HepG2 (cell line): ENCODE measurements at regions not wholly inside any gene's neighbourhood (a gene's known extent, or its start where the extent isn't known, plus 50 kb on each side); places are given as distances from the start of the nearest gene placed in this dataset.

Experiments
- ASH2L ChIP-seq: fragments of 300-600, 200-600 bp; sonication (generic); IDR thresholded peaks from 2 replicates; pipeline ENCODE4 v1.7.0; 2017; ENCODE audit warnings: low read depth, mild to moderate bottlenecking, moderate library complexity, mixed read lengths, low read length; ENCODE audit not compliant: insufficient read length
- CBX5 ChIP-seq: sonication (generic); formaldehyde crosslinking; IDR thresholded peaks from 2 replicates; pipeline ENCODE4 v1.4.0; 2020; ENCODE audit warnings: missing genetic modification reagents, borderline replicate concordance
- MIXL1 ChIP-seq: IDR thresholded peaks from 2 replicates; pipeline ENCODE4 v1.6.1; 2016
- RAD21 ChIP-seq: fragments of 450-650 bp; formaldehyde crosslinking; IDR thresholded peaks from 2 replicates; pipeline ENCODE4 v1.5.0; 2020; ENCODE audit warnings: mild to moderate bottlenecking
- SMAD3 ChIP-seq: sonication (generic); formaldehyde crosslinking; IDR thresholded peaks from 2 replicates; pipeline ENCODE4 v1.4.0; 2020; ENCODE audit warnings: missing genetic modification reagents
- SMYD3 ChIP-seq: sonication (generic); formaldehyde crosslinking; IDR thresholded peaks from 2 replicates; pipeline ENCODE4 v1.8.1; 2023; ENCODE audit warnings: mild to moderate bottlenecking, missing genetic modification reagents
- ZNF205 ChIP-seq: IDR thresholded peaks from 2 replicates; pipeline ENCODE4 v1.6.1; 2018; ENCODE audit warnings: missing biosample characterization, missing genetic modification reagents
- TF ChIP-seq, protein P1 (sequence below): sonication (generic); formaldehyde crosslinking; IDR thresholded peaks from 2 replicates; pipeline ENCODE4 v1.5.0; 2020; ENCODE audit warnings: mild to moderate bottlenecking, missing genetic modification reagents, moderate library complexity

DNA sequence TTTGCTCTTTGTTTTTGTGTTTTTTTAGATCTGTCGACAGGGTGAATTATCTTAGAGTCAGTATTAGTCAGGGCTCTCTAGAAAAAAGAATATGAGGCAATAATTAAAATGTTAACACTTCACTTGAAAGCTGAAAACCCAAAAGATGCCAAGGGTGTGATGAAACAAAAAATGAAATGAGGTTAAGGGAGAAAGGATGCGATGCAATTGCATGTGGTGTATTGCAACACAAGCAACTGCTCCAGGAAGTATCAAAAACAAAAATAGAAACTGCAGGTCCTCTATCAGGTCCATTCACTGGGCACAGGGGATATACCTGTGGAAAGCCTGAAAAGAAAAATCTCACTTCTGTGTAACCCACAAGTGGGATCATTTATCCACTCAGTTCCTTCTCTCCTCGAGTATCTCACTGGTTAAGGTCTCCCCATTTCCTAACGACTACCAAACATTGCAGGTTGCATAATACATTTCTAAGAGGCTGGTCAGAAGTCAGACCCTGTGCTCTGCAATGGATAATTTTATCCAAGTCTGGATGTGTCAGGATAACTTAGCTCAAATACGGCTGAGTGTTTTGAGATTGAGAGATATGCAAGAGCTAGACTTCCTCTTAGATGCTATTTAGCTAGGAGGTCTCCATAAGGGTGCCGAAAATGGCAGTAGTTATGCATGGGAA, 257.7 kb upstream of the GJE1 start:
- TF ChIP-seq, protein P1, sequence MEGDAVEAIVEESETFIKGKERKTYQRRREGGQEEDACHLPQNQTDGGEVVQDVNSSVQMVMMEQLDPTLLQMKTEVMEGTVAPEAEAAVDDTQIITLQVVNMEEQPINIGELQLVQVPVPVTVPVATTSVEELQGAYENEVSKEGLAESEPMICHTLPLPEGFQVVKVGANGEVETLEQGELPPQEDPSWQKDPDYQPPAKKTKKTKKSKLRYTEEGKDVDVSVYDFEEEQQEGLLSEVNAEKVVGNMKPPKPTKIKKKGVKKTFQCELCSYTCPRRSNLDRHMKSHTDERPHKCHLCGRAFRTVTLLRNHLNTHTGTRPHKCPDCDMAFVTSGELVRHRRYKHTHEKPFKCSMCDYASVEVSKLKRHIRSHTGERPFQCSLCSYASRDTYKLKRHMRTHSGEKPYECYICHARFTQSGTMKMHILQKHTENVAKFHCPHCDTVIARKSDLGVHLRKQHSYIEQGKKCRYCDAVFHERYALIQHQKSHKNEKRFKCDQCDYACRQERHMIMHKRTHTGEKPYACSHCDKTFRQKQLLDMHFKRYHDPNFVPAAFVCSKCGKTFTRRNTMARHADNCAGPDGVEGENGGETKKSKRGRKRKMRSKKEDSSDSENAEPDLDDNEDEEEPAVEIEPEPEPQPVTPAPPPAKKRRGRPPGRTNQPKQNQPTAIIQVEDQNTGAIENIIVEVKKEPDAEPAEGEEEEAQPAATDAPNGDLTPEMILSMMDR (CRISPR knock-in tag): no peak
- no peak for TF ChIP-seq ASH2L
- TF ChIP-seq SMAD3: no peak
- TF ChIP-seq SMYD3 (CRISPR knock-in tag): no peak
- TF ChIP-seq MIXL1 (CRISPR knock-in tag): no peak
- no peak for TF ChIP-seq CBX5
- TF ChIP-seq ZNF205 (CRISPR knock-in tag): no peak
- no peak for TF ChIP-seq RAD21 (CRISPR knock-in tag)
